WERI-Rb-1 (cell line): ENCODE measurements at regions not wholly inside any gene's neighbourhood (a gene's known extent, or its start where the extent isn't known, plus 50 kb on each side); places are given as distances from the start of the nearest gene placed in this dataset.

Experiments
- DNase-seq: peaks from one replicate; pipeline ENCODE4 v3.0.0-alpha.2; 2020
- H3K27ac ChIP-seq: fragments of 250-450 bp; sonication (Bioruptor Pico); 2 replicates; pipeline ENCODE4 v1.5.1; 2020; ENCODE audit warnings: mild to moderate bottlenecking, moderate library complexity
- H3K27me3 ChIP-seq: fragments of 250-450 bp; sonication (Bioruptor Pico); 2 replicates; pipeline ENCODE4 v1.5.1; 2021; ENCODE audit warnings: mild to moderate bottlenecking, low read depth, moderate library complexity; ENCODE audit not compliant: insufficient read depth, severe bottlenecking
- H3K36me3 ChIP-seq: fragments of 250-450 bp; sonication (Bioruptor Pico); 2 replicates; pipeline ENCODE4 v1.5.1; 2020; ENCODE audit warnings: mild to moderate bottlenecking, moderate library complexity
- H3K4me3 ChIP-seq: 2 replicates; pipeline ENCODE4 v1.5.1; 2011; ENCODE audit warnings: low read depth, mild to moderate bottlenecking, control low read depth, low read length
- H3K9me3 ChIP-seq: fragments of 250-450 bp; sonication (Bioruptor Pico); 2 replicates; pipeline ENCODE4 v1.5.1; 2021; ENCODE audit warnings: mild to moderate bottlenecking, moderate library complexity; ENCODE audit not compliant: severe bottlenecking
- CTCF ChIP-seq: IDR thresholded peaks from 2 replicates; pipeline ENCODE4 v1.5.1; 2011; ENCODE audit warnings: low read depth, mild to moderate bottlenecking, control low read depth, inconsistent platforms, low read length

GRCh38 chr2:154978710-154979109 lies 280.2 kb downstream of the KCNJ3 start:
- Histone ChIP-seq H3K9me3 (no peaks in the 10 kb centered on the region), H3K27ac (no peak overlapping the region), H3K36me3 (no peaks in the 10 kb centered on the region), H3K4me3 (no peak overlapping the region), H3K27me3 (no peaks in the 10 kb centered on the region)
- no peak for TF ChIP-seq CTCF
- no peak for DNase-seq

GRCh38 chr2:154978244-154978643 lies 279.7 kb downstream of the KCNJ3 start:
- no peak for TF ChIP-seq CTCF
- no peaks in the 10 kb centered on the region for H3K27me3 ChIP-seq
- no peaks in the 10 kb centered on the region for H3K36me3 ChIP-seq
- no peak for DNase-seq
- no peak overlapping the region for H3K27ac ChIP-seq
- H3K9me3 ChIP-seq, result no peaks in the 10 kb centered on the region
- no peak overlapping the region for H3K4me3 ChIP-seq

- no peak for TF ChIP-seq CTCF
- no peak for DNase-seq
- no peaks in the 10 kb centered on the region for H3K36me3 ChIP-seq
- H3K27me3 ChIP-seq, result no peaks in the 10 kb centered on the region
- H3K27ac ChIP-seq, result no peak overlapping the region
- H3K4me3 ChIP-seq, result no peak overlapping the region
- H3K9me3 ChIP-seq, result no peaks in the 10 kb centered on the region
Measured at GRCh38 chr2:154974041-154974440, 275.5 kb downstream of the KCNJ3 start.

- no peak overlapping the region for H3K4me3 ChIP-seq
- DNase-seq, result no peak
- no peaks in the 10 kb centered on the region for H3K9me3 ChIP-seq
- H3K36me3 ChIP-seq, result no peaks in the 10 kb centered on the region
- no peaks in the 10 kb centered on the region for H3K27me3 ChIP-seq
- no peak for TF ChIP-seq CTCF
- H3K27ac ChIP-seq, result no peak overlapping the region
Measured at GRCh38 chr2:154963511-154963910, 265.0 kb downstream of the KCNJ3 start.

GRCh38 chr2:154961676-154962075 lies 263.2 kb downstream of the KCNJ3 start:
- no peaks in the 10 kb centered on the region for H3K9me3 ChIP-seq
- H3K36me3 ChIP-seq, result no peaks in the 10 kb centered on the region
- no peak overlapping the region for H3K27ac ChIP-seq
- H3K4me3 ChIP-seq, result no peak overlapping the region
- no peak for DNase-seq
- no peak for TF ChIP-seq CTCF
- no peaks in the 10 kb centered on the region for H3K27me3 ChIP-seq

- DNase-seq, result no peak
- TF ChIP-seq CTCF, result no peak
- H3K27ac ChIP-seq, result no peak overlapping the region
- H3K4me3 ChIP-seq, result no peak overlapping the region
- no peaks in the 10 kb centered on the region for H3K36me3 ChIP-seq
- no peaks in the 10 kb centered on the region for H3K27me3 ChIP-seq
- no peaks in the 10 kb centered on the region for H3K9me3 ChIP-seq
Measured at GRCh38 chr2:154960802-154961583, 262.5 kb downstream of the KCNJ3 start.
